ENCODE measurements at regions not wholly inside any gene's neighbourhood (a gene's known extent, or its start where the extent isn't known, plus 50 kb on each side); places are given as distances from the start of the nearest gene placed in this dataset.

DNA sequence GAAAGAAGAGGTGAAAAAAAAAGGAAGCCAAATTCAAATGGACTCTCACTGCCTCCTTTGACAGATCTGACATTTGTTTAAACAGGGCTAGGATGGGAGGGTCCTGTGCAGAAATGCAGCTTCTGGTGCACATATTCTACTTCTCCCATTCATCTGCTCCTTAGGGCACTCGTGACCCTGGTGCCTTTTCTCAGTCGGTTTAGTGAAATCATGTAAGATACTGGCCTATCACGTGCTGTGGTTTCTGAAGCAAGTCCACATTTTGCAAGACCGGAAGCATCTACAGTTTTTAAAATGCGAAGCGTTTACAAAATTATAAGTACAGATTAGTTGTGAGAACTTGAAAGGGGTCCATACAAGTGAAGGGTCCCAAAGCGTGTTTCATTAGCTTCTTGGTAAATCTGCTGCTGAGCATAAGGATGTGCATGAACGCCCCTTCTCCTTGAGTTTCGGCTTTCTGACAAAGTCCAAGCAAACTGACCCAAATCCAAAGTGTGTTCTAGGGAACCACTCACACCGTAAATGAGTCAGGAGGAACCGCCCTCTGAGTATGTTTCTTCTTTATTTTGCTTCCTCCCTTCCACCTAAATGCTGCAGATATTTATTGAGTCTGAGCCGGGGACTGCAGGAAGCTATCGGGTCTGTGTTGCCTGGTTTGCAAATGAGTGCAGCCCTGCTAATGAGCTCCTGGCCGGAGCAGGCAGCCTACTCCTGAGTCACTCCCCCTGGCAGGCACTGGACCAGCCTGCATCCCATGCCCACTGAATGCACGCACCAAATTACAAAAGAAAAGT lies 323.8 kb upstream of the JARID2 start:
- ChIA-PET POLR2A (interaction anchor here (0.6 to 1.1 kb wide), 3 partner anchors 10 to 138 kb away, joined by 3 to 4 read pairs (median 3); no protein-coding TSS in a partner anchor), CTCF (interaction anchor here (0.6 to 1.3 kb wide), 4 partner anchors 35 to 792 kb away, joined by 3 to 6 read pairs (median 4); no protein-coding TSS in a partner anchor)
- H3K36me3 Mint-ChIP-seq = no peaks in the 10 kb centered on the region
- no peaks in the 10 kb centered on the region for H3K27me3 Mint-ChIP-seq (ENCODE audit: low read depth)
- DNase-seq (ENCODE audit: low spot score) (peak; percentile 42), ATAC-seq (peak; percentile 69)
- peaks cover 63% of the 10 kb centered on the region for H3K4me1 Mint-ChIP-seq
- H3K27ac Mint-ChIP-seq = peak overlapping the region; percentile 87
- no peaks in the 10 kb centered on the region for H3K9me3 Mint-ChIP-seq
- no peak overlapping the region for H3K4me3 Mint-ChIP-seq
- TF ChIP-seq, protein P1, sequence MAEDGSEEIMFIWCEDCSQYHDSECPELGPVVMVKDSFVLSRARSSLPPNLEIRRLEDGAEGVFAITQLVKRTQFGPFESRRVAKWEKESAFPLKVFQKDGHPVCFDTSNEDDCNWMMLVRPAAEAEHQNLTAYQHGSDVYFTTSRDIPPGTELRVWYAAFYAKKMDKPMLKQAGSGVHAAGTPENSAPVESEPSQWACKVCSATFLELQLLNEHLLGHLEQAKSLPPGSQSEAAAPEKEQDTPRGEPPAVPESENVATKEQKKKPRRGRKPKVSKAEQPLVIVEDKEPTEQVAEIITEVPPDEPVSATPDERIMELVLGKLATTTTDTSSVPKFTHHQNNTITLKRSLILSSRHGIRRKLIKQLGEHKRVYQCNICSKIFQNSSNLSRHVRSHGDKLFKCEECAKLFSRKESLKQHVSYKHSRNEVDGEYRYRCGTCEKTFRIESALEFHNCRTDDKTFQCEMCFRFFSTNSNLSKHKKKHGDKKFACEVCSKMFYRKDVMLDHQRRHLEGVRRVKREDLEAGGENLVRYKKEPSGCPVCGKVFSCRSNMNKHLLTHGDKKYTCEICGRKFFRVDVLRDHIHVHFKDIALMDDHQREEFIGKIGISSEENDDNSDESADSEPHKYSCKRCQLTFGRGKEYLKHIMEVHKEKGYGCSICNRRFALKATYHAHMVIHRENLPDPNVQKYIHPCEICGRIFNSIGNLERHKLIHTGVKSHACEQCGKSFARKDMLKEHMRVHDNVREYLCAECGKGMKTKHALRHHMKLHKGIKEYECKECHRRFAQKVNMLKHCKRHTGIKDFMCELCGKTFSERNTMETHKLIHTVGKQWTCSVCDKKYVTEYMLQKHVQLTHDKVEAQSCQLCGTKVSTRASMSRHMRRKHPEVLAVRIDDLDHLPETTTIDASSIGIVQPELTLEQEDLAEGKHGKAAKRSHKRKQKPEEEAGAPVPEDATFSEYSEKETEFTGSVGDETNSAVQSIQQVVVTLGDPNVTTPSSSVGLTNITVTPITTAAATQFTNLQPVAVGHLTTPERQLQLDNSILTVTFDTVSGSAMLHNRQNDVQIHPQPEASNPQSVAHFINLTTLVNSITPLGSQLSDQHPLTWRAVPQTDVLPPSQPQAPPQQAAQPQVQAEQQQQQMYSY (CRISPR knock-in tag; IDR thresholded peaks at IDR 0.05) = no peak
- no peak for TF ChIP-seq TEAD4 (CRISPR knock-in tag; IDR thresholded peaks at IDR 0.05)
- no peak for TF ChIP-seq MYBL2 (CRISPR knock-in tag; IDR thresholded peaks at IDR 0.05)
- TF ChIP-seq, protein P2, sequence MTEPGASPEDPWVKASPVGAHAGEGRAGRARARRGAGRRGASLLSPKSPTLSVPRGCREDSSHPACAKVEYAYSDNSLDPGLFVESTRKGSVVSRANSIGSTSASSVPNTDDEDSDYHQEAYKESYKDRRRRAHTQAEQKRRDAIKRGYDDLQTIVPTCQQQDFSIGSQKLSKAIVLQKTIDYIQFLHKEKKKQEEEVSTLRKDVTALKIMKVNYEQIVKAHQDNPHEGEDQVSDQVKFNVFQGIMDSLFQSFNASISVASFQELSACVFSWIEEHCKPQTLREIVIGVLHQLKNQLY (CRISPR knock-in tag; IDR thresholded peaks at IDR 0.05) = no peak
- TF ChIP-seq, protein P3, sequence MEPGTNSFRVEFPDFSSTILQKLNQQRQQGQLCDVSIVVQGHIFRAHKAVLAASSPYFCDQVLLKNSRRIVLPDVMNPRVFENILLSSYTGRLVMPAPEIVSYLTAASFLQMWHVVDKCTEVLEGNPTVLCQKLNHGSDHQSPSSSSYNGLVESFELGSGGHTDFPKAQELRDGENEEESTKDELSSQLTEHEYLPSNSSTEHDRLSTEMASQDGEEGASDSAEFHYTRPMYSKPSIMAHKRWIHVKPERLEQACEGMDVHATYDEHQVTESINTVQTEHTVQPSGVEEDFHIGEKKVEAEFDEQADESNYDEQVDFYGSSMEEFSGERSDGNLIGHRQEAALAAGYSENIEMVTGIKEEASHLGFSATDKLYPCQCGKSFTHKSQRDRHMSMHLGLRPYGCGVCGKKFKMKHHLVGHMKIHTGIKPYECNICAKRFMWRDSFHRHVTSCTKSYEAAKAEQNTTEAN (CRISPR knock-in tag; IDR thresholded peaks at IDR 0.05) = 0 out of 2 replicates have a peak, but pooled peaks have one; percentile 54
- TF ChIP-seq, protein P4, sequence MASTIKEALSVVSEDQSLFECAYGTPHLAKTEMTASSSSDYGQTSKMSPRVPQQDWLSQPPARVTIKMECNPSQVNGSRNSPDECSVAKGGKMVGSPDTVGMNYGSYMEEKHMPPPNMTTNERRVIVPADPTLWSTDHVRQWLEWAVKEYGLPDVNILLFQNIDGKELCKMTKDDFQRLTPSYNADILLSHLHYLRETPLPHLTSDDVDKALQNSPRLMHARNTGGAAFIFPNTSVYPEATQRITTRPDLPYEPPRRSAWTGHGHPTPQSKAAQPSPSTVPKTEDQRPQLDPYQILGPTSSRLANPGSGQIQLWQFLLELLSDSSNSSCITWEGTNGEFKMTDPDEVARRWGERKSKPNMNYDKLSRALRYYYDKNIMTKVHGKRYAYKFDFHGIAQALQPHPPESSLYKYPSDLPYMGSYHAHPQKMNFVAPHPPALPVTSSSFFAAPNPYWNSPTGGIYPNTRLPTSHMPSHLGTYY (CRISPR knock-in tag; IDR thresholded peaks at IDR 0.05) = no peak
- TF ChIP-seq SOX15 (CRISPR knock-in tag; IDR thresholded peaks at IDR 0.05) = no peak

DNA sequence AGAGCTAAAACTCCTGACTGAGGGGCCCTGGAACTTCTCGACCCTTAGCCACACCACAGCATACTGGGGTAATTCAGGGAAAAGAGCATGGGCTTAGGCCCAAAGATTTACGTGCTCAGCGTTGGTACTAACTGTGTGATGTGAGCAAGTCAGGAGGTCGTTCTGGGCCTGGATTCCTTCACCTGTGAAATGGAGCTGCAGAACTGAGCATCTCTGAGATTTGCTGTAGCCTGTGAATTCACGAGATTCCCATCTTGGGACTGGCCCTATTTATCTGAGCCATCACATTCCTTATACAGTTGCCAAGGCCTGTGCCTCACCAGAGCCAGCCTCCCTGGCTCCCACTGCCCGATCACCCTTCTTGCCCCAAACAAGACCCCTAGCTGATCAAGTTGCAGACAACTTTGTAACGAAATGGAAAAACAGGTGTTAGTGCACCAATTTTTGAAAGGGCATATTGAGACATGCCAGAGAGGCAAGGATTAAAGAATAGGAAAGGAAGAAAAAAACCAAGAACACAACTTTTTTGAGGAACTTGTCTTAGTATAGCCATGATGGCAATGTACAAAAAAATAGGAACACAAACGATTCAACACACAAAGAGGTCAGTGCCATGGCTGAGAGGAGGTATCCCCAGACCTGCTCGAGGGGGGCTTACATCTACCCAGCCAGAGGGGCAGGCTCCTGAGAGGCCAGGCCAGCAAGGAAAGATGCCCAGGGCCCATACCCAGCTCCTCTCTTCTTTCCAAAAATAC lies 323.0 kb upstream of the JARID2 start:
- H3K4me3 Mint-ChIP-seq = no peak overlapping the region
- DNase-seq (ENCODE audit: low spot score) (no peak), ATAC-seq (no peak)
- no peaks in the 10 kb centered on the region for H3K9me3 Mint-ChIP-seq
- H3K36me3 Mint-ChIP-seq = no peaks in the 10 kb centered on the region
- CTCF ChIA-PET = interaction anchor here (0.6 to 1.3 kb wide), 4 partner anchors 34 to 793 kb away, joined by 3 to 6 read pairs (median 4); no protein-coding TSS in a partner anchor
- TF ChIP-seq ELF4 (CRISPR knock-in tag; IDR thresholded peaks at IDR 0.05; ENCODE audit: low read depth) (no peak), GABPB1 (CRISPR knock-in tag; IDR thresholded peaks at IDR 0.05) (no peak), ZNF121 (CRISPR knock-in tag; IDR thresholded peaks at IDR 0.05) (no peak), PRRX2 (CRISPR knock-in tag; IDR thresholded peaks at IDR 0.05) (no peak)
- TF ChIP-seq, protein P3 (CRISPR knock-in tag; IDR thresholded peaks at IDR 0.05) = no peak
- TF ChIP-seq, protein P5, sequence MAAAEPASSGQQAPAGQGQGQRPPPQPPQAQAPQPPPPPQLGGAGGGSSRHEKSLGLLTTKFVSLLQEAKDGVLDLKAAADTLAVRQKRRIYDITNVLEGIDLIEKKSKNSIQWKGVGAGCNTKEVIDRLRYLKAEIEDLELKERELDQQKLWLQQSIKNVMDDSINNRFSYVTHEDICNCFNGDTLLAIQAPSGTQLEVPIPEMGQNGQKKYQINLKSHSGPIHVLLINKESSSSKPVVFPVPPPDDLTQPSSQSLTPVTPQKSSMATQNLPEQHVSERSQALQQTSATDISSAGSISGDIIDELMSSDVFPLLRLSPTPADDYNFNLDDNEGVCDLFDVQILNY (CRISPR knock-in tag; IDR thresholded peaks at IDR 0.05) = no peak
- TF ChIP-seq, protein P1 (CRISPR knock-in tag; IDR thresholded peaks at IDR 0.05) = no peak
- no peaks in the 10 kb centered on the region for H3K27me3 Mint-ChIP-seq (ENCODE audit: low read depth)
- POLR2A ChIA-PET = interaction anchor here (1.1 kb wide), 1 partner anchor 10 kb away, joined by 3 read pairs; no protein-coding TSS in a partner anchor
- H3K4me1 Mint-ChIP-seq = peaks cover 61% of the 10 kb centered on the region
- H3K27ac Mint-ChIP-seq = peak overlapping the region; percentile 87
